Activated CD4-positive, alpha-beta T cell treated with anti-CD3 and anti-CD28 coated beads, Interleukin-2, Interleukin-4, amounts not matched to agents 100 ng/mL and 50 ng/mL, durations not matched to agents 16 hours and 8 hours (primary cell): ENCODE measurements at regions not wholly inside any gene's neighbourhood (a gene's known extent, or its start where the extent isn't known, plus 50 kb on each side); places are given as distances from the start of the nearest gene placed in this dataset.
"Not testable (repeated sequence)": the region's sequence is repeated elsewhere in the genome, so short reads cannot be mapped to it uniquely, and the experiment has no call there.

Experiments used
- DNase-seq: peaks from one replicate; pipeline ENCODE4 v3.0.0-alpha.2; 2020; ENCODE audit warnings: low spot score

DNA sequence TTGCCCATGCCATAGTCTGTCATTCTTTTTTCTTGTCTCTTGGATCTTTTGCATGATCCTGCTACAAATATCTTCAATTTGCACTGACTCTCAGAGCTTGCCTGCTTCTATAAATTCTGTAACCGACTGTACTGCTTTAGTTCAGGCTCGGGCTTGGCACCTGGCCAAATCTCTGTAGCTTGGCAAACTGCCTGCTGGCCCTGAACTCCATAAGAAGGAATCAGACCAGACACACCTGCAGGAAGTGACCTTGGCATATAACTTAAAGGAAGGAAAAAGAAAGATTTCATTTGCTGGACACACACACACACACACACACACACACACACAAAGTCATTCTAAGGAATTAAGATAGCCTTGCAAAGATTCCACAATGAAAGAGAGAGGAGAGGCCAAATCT, 291.2 kb upstream of the DDX18 start:
- no peak for DNase-seq

DNA sequence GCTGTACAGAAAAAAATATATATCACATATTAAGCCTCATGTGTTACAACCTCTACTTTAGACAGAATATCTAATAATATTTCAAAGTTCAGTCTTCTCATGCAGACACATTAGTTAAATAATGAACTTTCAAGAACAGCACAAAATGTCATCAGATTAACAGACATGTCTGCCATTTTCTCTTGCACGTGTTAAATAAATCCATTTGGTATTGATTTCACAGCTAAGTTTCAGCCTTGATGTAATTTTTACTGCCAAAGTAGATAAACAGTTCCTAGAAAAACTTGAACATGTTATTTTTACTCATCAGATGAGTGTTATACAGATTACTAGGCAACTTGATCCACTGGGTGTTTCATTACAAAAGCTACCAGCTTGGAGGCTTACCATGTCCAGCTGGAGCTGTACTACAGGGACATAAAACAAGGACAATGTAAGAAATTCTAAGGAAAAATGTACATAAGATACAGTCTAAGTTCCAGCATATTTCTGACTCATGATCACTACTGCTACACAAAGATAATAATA, 290.7 kb upstream of the DDX18 start:
- DNase-seq, result no peak

DNA sequence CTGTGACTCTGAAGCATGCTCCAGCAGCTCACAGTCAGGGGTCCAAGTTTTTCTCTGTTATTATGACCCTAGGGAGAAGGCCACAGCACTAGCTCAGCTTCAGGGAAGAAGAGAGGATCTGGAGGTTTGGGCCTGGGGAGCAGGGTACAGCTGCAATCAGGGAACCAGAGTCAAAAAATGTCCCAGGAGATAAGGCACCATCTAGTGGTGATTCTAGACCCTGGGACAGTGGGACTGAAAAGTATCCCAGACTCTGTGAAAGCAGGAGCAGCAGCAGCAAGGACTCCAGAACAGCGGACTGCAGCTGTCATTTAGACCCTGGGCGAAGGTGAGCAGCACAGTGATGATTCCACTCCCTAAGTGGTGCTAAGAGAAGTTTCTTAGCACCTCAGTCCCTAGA, 278.4 kb upstream of the DDX18 start:
- DNase-seq, result no peak

DNA sequence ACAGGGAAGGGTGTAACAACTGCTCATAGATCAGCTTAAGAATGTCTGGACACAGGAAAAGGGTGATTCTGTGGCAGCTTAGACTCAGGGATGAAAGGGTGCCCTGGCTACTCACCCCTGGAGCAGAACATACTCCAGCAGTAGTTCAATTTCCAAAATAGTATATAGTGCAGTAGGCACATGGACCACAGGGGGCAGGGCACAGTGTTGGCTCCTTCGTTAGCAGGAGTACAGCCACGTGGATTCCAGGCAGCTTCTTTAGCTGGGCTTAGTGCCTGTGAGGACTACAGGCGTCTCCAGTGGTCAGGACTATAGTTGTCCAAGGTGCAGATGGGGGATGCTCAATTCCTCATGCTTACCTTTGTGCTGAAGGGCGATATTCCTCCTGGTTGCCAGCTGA, 277.5 kb upstream of the DDX18 start:
- no peak for DNase-seq

DNA sequence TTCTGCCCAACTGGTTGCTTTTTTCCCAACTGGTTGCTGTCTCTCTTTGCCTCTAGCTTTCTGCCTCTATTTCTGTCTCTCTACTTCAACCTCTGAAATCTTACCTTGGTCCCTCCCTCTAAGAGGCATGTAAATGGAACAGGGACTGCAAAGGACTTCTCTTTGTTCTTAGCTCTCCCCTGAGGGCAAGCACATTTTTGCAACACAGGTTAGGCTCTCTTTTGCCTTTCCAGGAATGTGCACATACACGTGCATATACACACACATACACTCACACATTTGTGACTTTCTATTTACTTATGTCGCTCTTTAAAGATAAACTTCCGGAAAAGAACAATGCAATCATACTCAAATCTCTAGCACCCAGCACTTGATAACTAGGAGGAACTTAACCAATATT, 262.6 kb upstream of the DDX18 start:
- no peak for DNase-seq

DNA sequence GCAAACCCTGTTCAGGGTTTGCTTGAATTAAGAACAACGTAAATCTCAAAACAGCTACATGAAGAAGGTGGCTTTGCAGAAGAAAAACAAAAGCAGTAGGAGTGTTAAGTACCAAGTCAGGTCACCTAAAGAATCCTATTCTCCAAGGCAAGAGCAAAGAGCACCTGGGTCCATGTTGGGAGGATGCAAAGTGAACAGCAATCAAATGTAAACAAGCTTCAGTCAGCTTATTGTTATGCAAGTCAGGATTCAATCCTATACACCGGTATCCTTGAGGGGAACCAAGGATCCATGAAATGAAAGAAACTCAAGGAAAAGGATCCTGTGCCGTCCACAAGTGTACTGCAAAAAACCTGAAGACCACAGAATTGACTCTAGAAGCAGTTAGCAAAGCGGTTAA, 261.0 kb upstream of the DDX18 start:
- no peak for DNase-seq

DNA sequence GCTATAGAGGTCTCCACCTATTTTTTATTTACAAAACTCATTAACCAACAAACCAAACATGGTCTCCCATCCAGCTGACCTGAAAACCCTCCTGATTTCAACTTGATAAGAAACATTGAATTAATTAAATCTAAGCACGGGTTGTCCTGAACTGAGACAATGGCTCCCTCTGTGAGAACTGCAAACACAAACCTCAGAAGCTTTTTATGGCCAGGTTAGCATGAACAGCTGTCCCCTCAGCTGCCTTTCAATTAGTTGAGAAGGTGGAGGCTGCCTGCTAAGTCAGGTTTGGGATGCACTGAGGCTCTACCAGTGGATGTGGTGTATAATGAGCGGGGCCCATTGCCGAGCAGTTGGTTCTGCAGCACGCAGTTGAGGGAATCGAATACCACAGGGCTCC, 258.5 kb upstream of the DDX18 start:
- DNase-seq, result no peak

DNA sequence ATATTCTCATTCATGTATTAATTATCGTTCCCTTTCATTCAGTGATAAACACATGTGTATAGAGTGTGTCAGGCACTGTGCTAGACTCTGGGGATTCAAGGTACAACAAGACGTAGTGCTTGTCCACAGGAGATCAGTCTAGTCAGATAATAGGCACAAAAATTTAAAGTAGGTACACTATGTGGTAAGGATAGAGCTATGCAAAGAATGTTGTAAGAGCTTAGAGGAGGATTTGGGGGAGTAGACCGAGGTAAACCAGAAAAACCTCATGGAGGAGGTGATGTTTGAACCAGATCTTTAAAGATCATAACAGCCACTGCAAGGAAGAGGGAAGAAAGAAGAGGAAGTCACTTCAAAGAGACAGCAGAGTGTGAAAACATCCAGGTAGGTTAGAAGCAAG, 256.9 kb upstream of the DDX18 start:
- DNase-seq, result no peak

DNA sequence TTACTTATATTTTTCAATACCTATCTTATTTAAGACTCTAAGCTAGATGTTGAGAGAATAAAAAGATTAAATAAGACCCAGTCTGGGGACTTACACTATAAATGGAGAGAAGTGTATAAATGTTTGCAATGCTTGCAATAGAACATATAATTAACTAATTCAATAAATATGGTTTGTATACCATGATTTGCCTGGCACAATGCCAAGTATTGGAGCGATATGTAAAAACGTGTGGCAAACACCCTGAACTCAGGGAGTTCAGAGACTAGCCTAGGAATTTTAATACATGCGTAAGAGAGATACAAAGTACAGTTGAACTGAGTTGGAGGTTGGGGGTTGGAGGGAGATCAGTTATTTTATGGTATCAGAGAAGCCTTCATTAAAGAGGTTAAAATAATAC, 251.8 kb upstream of the DDX18 start:
- no peak for DNase-seq

DNA sequence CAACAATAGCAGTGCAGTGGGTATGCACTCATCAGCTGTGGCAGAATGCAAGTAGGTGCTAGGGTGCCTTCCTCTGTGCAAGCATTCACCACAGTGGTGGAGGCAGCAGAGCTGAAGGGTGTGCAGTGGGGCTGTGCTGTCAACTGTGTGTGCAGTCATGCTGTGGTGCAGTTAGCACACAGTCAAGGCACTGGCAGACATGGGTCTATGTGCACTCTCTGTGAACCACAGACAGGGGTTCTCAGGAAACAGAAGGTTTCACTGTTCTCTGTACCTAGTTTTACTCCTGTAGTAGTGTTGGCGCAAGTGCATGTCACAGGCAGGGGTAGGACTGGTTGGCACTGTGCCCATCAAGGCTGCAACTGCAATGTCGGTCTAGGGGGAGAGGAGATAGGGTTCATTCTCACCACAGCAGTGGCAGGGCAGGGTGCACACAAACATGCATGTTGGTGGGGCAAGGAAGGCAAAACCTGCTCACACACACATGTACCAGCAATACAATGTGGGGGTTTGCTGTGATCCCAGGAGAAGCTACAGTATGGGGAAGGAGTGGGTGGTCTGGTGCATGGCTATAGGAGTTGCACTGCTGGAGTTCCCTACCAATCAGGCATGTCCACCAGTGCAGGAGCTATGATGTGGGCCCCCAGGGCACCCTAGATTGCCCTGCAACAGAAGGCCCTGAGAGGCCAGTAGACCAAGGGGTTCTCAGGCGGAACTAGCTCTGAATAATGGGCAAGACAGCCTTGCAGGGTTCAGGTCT, 242.7 kb upstream of the DDX18 start:
- no peak for DNase-seq

DNA sequence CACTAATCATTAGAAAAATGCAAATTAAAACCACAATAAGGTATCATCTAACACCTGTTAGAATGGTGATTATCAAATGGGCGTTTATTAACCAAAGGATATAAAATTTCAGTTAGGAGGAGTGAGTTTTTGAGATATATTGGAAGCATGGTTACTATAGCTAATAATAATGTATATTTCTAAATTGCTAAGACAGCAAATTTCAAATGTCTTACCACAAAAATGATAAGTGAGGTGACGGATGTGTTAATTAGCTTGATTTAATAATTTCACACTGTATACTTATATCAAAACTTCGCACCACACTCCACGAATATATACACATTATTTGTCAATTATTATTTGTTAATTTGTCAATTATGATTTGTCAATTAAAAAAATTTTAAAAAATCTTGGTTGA, 227.2 kb upstream of the DDX18 start:
- no peak for DNase-seq

DNA sequence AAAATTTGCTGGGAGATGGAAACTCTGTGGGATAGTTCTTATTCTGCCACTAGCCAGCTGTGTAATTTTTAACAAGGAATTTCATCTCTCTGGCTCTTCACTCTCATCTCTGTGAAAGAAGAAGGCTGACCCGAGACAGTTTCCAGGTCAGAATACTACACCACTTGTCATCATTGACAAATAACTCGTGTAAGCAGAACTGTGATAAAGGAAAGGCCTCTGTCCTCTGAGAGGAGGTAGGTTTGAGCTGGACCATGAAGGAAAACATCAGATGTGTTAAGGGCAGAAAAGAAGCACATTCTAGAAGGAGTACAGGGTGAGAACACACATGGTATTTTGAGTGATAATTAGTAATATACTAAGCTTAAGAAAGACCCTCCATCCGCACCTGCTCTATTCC, 211.4 kb upstream of the DDX18 start:
- DNase-seq, result no peak

DNA sequence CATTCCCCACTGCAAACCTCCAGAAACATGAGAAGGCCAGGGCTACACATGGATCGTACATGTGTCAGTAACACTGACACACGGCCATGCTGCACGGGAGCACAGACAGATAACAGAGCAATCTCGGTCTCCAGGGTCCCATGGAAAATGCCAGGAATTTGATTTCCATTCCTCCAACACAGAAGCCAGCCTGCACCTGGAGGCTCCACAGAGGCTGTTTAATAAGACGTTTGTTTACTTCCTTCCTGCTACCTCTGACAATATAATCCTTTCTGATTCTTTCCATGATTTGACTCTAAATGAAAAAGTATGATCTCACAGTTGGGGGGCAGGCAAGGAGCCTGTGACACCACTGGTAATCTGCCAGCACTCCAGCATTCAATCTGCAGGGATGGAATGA, 210.9 kb upstream of the DDX18 start:
- DNase-seq, result no peak

DNA sequence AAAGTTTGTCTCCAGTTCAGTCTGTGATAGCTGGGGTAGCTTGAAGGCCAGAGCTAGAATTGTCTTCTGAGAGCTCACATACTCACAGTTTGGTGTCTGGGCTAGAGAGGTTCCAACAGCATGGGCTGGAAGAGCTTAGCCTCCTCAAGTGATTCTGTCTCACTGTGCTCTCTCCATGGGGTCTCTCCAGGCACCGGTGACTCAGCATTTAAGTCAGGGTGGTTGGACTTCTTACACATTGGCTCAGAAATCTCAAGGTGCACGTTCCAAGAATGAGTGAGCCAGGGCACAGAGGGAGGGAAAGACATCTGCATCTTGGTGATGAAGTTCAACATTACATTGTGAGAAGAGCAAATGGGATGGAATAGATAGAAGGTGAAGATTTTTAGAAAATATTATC, 207.3 kb upstream of the DDX18 start:
- no peak for DNase-seq

DNA sequence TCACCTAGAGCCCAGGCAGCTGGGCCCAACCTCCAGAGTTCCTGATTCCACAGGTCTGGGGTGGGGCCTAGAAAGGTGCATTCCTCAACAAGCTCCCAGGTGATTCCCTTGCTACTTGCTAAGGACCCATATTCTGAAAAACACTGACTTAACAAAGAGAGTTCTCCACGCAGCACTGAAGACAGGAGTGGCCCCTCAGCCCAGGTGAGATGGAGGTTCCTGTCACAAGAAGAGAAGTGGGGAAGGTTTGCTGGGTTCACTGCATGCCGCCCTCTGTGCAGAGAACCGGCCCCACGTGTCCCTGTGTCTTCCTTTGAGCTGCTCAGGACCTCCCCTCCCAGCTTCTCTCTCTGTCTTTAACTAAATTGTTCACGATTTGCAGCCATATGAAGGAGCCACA, 201.4 kb upstream of the DDX18 start:
- no peak for DNase-seq

DNA sequence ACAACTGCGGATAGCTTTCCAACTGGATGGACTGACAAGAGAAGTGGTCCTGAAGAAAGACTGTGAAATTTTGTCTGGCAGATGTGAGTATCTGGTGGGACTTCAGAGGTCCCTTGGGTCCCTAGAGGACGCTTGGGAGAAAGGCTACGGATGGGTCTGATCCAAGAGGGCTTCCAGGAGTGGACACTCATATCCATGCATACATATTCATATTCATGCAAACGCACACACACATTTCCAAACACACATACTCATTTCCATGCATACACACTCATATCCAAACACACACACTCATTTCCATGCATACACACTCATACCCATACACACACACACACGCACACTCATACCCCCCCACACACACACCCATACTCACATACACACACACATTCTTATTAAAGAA, 200.2 kb upstream of the DDX18 start:
- no peak for DNase-seq

DNA sequence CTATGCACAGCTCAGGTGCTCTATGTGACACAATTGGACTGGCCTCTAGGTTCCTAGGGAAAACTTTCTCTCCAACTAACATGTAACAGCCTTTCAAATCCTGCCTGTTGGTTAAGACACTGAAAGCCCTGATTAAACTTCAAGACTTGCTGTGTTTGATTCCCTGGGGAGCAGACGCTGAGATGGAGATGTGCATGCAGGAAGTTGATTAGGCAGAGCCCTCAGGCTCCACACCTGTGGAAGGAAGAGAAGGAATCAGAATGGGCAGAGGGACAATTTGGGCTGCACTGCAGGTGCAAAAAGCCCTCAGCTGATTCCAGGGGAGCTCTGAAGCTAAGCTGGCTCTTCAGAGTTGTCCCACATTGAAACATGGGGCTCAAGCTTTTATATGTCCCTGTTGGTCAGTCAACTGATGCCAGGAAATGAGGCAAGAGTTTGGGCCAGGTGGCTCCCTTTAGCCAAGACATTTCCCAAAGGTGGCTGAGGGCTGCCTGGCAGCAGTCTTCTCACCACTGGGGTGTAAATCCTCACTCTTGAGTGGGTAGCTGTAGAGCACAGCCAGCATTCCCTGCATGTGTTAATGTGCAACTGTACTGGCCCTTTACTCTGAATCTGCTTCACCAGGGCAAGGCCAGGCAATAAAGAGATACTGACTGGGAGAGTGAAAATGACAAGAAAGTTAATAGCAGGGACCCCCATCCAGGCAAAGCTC, 199.5 kb upstream of the DDX18 start:
- DNase-seq, result no peak

DNA sequence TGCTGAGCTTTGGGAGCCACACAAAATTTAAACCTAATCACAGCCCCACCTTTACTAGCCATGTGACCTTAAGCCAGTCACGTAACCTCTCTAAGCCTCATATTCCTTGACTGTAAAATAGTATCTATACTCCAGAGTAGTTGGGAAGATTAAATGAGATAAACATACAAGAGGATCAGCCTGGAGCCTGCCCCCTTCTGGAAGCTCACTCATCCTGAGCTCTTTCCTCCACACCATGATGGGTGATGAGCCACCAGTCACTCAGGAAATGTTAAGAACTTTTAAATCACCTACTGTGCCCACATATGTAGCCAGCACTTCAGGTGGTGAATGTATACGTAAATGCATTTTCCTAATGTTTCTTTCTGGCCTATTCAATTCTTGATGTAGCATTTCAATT, 195.9 kb upstream of the DDX18 start:
- DNase-seq, result no peak

DNA sequence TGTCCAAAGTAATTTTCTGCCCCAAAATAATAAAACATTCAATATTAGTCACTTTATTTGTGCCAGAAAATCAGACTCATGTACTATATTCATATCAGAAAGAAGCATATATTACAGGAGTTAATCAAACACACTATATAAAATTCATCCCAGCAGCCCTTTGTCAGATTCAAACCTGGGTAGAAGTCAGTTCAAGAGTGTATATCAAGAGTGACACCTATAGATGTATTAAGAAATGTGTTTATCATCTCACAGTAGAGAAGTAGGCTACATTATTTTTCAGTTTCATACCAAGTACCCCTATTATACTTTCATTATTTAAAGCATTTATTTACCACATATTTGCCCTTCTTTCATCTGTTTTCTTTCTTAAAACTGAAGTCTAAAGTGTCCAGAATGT, 193.2 kb upstream of the DDX18 start:
- DNase-seq, result no peak

DNA sequence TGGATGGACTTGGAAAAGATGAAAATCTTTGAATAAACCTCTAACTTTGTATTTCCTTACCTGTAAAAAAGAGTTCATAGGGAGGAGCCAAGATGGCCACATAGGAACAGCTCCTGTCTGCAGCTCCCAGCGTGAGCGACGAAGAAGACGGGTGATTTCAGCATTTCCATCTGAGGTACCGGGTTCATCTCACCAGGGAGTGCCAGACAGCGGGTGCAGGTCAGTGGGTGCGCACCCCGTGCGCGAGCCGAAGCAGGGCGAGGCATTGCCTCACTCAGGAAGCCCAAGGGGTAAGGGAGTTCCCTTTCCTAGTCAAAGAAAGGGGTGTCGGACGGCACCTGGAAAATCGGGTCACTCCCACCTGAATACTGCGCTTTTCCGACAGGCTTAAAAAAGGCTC, 191.3 kb upstream of the DDX18 start:
- not testable (repeated sequence) for DNase-seq

DNA sequence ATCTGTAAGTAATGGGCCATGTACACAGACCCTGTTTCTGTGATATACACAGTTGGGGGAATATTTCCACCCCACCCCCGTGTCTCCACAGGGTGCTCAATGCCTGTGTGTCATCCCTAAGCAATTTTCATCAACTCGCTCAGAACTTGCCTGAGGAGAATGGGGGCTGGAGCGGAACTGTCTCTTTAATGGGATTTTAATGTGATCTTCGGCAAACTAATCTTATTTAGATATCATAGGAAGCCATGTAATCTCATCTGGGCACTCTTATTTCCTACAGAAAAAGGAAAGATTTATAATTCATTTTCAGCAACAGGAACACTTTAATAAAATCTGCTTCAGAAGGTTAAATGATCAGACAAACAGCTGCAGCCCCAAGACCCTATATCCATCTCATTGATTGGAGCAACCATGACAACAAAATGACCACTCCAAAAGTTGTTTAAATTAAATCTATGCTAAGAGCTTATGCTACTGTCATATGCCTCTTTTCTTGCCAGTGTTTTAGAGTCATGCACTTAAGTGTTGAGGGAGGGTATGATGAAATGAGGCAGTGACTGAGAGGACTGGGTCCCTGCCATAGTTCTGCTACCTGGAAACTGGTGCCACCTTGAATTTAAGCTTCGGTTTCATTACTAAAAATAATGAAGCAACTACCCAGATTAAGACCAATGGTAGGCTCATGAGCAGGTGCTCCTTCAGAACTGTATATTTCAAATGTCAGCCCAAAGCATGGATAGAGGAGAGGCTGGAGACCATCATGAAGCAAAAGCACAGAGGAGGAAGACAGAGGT, 183.1 kb upstream of the DDX18 start:
- DNase-seq, result no peak

DNA sequence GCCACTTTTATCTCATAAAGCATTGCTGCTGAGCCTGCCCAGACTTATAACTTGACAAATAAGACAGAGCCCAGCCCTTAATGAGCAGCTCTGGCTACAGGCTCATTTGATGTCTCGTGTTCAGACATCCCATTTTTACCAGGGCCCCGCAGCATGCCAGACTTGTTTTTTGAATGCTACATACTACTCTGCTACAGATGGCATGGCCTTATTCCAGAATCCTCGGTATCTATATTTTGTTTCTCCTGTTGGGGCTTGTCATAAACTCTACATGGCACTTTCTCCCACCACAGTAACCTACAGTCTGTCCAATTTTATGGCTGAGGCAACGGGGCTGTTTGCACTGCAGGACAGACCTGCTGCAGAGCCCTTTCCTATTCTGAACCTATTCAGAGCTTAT, 179.0 kb upstream of the DDX18 start:
- DNase-seq, result no peak

DNA sequence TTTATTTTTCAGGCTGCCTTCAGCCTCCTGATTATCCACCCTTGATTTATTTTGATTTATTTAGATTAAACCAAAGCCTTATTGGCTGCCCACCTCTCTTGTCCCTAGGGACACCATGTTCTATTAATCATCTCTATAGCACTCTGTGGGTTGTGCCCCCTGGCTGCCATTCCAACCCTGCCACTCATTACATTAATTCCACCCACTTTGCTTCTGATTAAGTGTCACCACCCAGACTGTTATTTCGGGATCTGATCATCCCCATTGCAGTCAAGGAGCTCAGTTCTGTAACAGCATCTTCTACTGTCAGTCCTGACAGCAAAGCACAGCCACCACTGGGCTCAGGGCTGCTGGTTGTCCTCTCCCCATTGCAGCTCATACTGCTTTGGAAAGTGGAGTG, 175.1 kb upstream of the DDX18 start:
- DNase-seq, result no peak
